Panc1 (cell line): ENCODE measurements at regions not wholly inside any gene's neighbourhood (a gene's known extent, or its start where the extent isn't known, plus 50 kb on each side); places are given as distances from the start of the nearest gene placed in this dataset.

Experiments
- CTCF ChIP-seq: fragments of 450-650 bp; IDR thresholded peaks from 2 replicates; pipeline ENCODE4 v1.5.1; 2017; ENCODE audit warnings: mild to moderate bottlenecking
- POLR2AphosphoS5 ChIP-seq: IDR thresholded peaks from 2 replicates; pipeline ENCODE4 v1.6.1; 2012; ENCODE audit warnings: mild to moderate bottlenecking, low read depth, low read length, moderate library complexity

DNA sequence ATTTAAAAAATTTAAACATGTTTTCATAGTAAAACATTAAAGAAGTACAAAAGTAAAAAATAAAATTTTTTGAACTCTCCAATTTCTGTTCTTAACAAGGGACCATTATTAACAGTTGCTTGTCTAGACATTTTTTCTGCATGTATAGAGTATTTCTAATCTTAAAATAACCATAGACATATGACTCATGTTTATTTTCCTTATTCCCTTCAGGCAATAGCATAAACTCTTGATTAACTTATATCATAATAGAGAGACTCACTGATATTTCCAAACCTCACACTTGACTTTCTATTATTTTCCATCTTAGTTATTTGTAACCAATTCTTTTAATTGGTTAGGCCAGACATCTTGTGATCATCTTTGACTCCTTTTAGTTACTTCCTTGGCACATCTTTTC is 325.6 kb upstream of the SOX14 start:
- no peak for TF ChIP-seq CTCF
- no peak for TF ChIP-seq POLR2AphosphoS5
